ENCODE measurements at regions not wholly inside any gene's neighbourhood (a gene's known extent, or its start where the extent isn't known, plus 50 kb on each side); places are given as distances from the start of the nearest gene placed in this dataset.

DNA sequence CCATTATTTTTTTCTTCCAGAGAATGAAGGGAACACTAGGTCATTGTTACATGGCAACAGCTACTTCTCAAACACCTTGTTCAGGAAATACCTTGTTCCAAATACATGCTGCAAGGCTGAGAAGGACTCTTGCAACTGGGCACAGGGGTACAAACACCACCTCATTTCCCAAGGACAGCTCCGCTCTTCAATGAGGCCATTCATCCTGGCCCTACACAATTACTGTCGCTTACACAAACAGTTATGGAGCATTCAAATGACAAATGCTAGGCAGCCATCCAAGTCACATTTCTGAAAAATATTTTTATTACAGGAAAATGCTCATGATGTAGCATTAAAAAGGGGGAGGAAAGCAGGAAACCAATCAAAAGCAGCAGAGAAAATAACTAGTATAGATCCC is 611.9 kb downstream of the DHX35 start:
- TF ChIP-seq CTCF (conservative IDR thresholded peaks at IDR 0.05; ENCODE audit: low read depth in 2 of 2) (no peak), EZH2 (IDR thresholded peaks at IDR 0.05; ENCODE audit: low read depth, unreplicated experiment) (no peak), POLR2AphosphoS5 (IDR thresholded peaks at IDR 0.05; ENCODE audit: low read depth) (no peak), EZH2phosphoT487 (IDR thresholded peaks at IDR 0.05; ENCODE audit: unreplicated experiment) (no peak), ZNF462 (CRISPR knock-in tag; IDR thresholded peaks at IDR 0.05) (no peak), JUNB (IDR thresholded peaks at IDR 0.05; ENCODE audit: unreplicated experiment) (no peak), ETS1 (IDR thresholded peaks at IDR 0.05) (no peak)
- TF ChIP-seq, protein P1, sequence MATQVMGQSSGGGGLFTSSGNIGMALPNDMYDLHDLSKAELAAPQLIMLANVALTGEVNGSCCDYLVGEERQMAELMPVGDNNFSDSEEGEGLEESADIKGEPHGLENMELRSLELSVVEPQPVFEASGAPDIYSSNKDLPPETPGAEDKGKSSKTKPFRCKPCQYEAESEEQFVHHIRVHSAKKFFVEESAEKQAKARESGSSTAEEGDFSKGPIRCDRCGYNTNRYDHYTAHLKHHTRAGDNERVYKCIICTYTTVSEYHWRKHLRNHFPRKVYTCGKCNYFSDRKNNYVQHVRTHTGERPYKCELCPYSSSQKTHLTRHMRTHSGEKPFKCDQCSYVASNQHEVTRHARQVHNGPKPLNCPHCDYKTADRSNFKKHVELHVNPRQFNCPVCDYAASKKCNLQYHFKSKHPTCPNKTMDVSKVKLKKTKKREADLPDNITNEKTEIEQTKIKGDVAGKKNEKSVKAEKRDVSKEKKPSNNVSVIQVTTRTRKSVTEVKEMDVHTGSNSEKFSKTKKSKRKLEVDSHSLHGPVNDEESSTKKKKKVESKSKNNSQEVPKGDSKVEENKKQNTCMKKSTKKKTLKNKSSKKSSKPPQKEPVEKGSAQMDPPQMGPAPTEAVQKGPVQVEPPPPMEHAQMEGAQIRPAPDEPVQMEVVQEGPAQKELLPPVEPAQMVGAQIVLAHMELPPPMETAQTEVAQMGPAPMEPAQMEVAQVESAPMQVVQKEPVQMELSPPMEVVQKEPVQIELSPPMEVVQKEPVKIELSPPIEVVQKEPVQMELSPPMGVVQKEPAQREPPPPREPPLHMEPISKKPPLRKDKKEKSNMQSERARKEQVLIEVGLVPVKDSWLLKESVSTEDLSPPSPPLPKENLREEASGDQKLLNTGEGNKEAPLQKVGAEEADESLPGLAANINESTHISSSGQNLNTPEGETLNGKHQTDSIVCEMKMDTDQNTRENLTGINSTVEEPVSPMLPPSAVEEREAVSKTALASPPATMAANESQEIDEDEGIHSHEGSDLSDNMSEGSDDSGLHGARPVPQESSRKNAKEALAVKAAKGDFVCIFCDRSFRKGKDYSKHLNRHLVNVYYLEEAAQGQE (IDR thresholded peaks at IDR 0.05; ENCODE audit: unreplicated experiment), result no peak
